LNCAP (cell line): ENCODE measurements at regions not wholly inside any gene's neighbourhood (a gene's known extent, or its start where the extent isn't known, plus 50 kb on each side); places are given as distances from the start of the nearest gene placed in this dataset.

Source experiments
- CTCF ChIP-seq: fragments of 450-650 bp; IDR thresholded peaks from 2 replicates; pipeline ENCODE4 v1.5.1; 2017; ENCODE audit warnings: mild to moderate bottlenecking

DNA sequence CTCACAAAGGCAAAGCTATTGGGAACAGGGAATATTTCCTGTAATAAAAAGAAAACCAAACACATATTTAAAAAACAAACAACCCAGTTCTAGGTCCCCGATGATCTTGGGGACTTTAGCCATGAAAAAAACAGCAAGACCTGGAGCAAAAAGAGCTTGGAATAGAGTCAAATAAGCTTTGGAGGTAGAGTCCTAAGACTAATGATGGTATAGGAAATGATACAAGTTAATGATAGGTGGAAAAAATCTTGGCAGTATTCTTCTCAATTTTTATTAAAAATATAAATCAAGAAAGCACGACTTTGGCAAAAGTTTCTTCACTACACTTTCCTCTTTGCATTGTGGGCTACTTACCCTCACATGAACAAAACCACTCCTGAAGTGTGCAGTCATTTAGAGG, 481.5 kb downstream of the EBF1 start:
- no peak for TF ChIP-seq CTCF

- no peak for TF ChIP-seq CTCF
Measured at GRCh38 chr5:158616707-158617106, 483.0 kb downstream of the EBF1 start.

DNA sequence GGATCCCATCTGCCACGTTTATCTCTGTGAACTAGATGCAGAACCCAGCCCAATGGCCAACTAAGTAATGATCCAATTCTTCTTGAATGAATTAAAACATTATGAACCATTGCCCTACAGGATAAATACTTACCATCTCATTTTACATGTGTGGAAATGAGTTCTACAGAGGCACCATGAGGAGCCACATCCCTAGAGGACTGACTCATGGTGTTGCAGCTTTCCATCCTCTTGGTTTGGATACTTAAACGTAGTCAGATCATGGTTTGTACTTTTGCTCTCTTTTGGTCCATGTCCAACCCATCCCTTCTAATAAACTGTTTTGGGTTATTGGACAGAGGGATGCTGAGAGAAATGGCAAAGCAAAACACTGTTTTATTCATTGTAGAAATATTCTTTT, 484.8 kb downstream of the EBF1 start:
- no peak for TF ChIP-seq CTCF

DNA sequence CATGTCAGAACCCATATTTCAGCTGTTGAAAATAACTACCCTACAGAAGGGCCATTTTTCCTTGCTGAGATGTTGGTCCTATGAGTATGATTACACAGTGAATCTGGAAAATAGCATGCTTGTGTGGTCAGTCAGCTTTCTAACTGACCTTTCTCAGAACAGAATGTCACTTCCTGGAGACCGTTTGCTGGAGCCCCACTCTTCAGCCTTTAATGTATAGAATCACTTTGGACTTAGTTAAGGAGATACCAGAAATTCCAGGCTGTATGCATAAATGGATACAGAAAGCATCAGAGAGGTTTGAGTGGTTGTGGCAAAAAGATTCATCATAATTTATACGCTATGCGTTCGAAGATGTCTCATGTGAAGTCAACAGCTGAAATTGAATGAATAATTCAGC, 488.1 kb downstream of the EBF1 start:
- TF ChIP-seq CTCF, result no peak

GRCh38 chr5:158610051-158610415, 489.7 kb downstream of the EBF1 start:
- no peak for TF ChIP-seq CTCF

GRCh38 chr5:158609333-158610050, 490.2 kb downstream of the EBF1 start:
- no peak for TF ChIP-seq CTCF

GRCh38 chr5:158607088-158607487, 492.6 kb downstream of the EBF1 start:
- TF ChIP-seq CTCF, result no peak

- no peak for TF ChIP-seq CTCF
Measured at GRCh38 chr5:158606233-158606632, 493.5 kb downstream of the EBF1 start.
